Activated CD4-positive, alpha-beta T cell treated with anti-CD3 and anti-CD28 coated beads for 36 hours (primary cell): ENCODE measurements at regions not wholly inside any gene's neighbourhood (a gene's known extent, or its start where the extent isn't known, plus 50 kb on each side); places are given as distances from the start of the nearest gene placed in this dataset.
A peak's percentile ranks its signal among the peaks of the same experiment; 100 is the strongest.
"Not testable (repeated sequence)": the region's sequence is repeated elsewhere in the genome, so short reads cannot be mapped to it uniquely, and the experiment has no call there.

Source experiments
- ATAC-seq: fragments of 200-7000 bp; cut with Tn5 transposase; one replicate; pipeline ENCODE4 v1.10.0; 2021; ENCODE audit warnings: mild to moderate bottlenecking, moderate library complexity
- CTCF ChIA-PET: fragments of 350-600 bp; sonication (Branson Sonifier 250); formaldehyde crosslinking; loops from one replicate; lab custom pipeline; 2021; ENCODE audit warnings: antibody characterized with exemption; lab: Charles Lee
- POLR2A ChIA-PET: fragments of 350-600 bp; sonication (Branson Sonifier 250); formaldehyde crosslinking; loops from one replicate; lab custom pipeline; 2021; ENCODE audit warnings: antibody characterized with exemption, inconsistent platforms; lab: Charles Lee
- DNase-seq: peaks from one replicate; pipeline ENCODE4 v3.0.0-alpha.2; 2020
- H3K27ac Mint-ChIP-seq: one replicate; pipeline ENCODE4 v1.8.0; 2021; ENCODE audit warnings: mixed read lengths
- H3K27me3 Mint-ChIP-seq: one replicate; pipeline ENCODE4 v1.8.0; 2021; ENCODE audit warnings: mixed read lengths
- H3K36me3 Mint-ChIP-seq: one replicate; pipeline ENCODE4 v1.8.0; 2021; ENCODE audit warnings: low read depth, mixed read lengths
- H3K4me1 Mint-ChIP-seq: one replicate; pipeline ENCODE4 v1.8.0; 2021; ENCODE audit warnings: mixed read lengths
- H3K4me3 Mint-ChIP-seq: one replicate; pipeline ENCODE4 v1.8.0; 2021; ENCODE audit warnings: mild to moderate bottlenecking, moderate library complexity, mixed read lengths
- H3K9me3 Mint-ChIP-seq: one replicate; pipeline ENCODE4 v1.8.0; 2021; ENCODE audit warnings: low read depth, mixed read lengths
- intact Hi-C, 2 experiments: fragments of 100-400 bp; cut with DNase I in 1 of 2; cut with micrococcal nuclease in 1 of 2; formaldehyde crosslinking; loops; one replicate each; pipeline versions ENCODE4 v1.14.2 to v1.15.1; 2022 to 2024; cut with DNase I, micrococcal nuclease

DNA sequence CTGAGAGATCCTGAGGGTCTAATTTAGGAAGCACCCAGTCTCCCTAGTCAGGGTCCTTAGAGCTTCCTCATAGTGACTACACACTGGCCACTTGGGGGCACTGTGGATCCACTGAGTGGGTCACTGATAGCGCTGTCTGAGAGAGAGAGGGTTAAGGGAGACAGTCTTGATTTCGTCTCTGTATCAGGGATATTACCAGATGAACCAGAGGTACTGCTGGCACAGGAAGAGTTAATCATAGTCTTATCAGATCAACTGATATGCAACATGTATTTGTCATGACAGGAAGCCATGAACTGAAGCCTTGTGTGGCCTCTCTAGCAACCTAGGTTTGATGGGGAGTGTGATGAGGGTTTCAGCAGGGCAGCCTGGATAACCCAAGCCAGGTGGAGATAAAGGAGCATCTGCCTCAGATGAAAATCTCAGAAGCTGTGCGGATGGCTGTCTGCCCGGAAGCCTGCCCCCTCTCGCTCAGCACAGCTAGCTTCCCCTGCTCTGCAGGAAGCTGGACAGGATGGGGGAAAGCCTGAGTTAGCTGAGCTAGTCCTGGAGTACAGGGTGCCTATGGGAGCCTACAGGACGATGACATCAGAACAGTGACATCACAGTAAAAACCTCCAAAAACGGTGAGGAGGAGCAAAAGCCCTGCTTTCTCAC, 214.0 kb upstream of the PRSS1 start:
- peak; percentile 90 for DNase-seq
- Mint-ChIP-seq H3K27me3 (no peaks in the 10 kb centered on the region), H3K4me3 (peak overlapping the region; percentile 63), H3K9me3 (no peaks in the 10 kb centered on the region), H3K4me1 (peaks cover 30% of the 10 kb centered on the region), H3K36me3 (no peaks in the 10 kb centered on the region), H3K27ac (peak overlapping the region; percentile 77)
- CTCF ChIA-PET: interaction anchor here (0.5 to 4.1 kb wide), 35 partner anchors 10 to 680 kb away, joined by 3 to 33 read pairs (median 5); no protein-coding TSS in a partner anchor
- POLR2A ChIA-PET: interaction anchor here (0.5 to 2.0 kb wide), 4 partner anchors 102 to 274 kb away, joined by 3 to 11 read pairs (median 4); no protein-coding TSS in a partner anchor
- peak; percentile 87 for ATAC-seq
- intact Hi-C loops: loop anchor here (1.0 to 10.0 kb wide), 11 partner anchors 47 to 680 kb away; no protein-coding TSS in a partner anchor

DNA sequence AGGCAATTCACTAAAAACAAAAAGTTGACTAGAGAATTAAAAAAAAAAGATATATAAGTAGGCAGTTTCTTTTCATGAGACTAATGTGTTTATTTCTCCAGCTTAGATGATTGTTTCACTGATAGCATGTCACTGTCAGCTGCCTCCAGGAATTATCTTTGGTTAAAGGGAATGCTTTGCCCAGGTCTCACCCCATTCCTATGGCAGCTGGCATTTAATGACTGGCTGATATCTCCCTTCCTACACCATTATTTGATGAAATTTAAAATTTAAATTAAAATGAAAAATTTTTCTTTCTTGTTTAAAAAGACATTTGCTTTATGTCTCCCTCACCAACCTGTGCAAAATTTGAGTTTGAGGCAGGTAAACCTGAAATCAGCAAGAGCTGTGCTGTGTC, 214.5 kb upstream of the PRSS1 start:
- intact Hi-C loops: loop anchor here (1.0 to 10.0 kb wide), 11 partner anchors 48 to 680 kb away; no protein-coding TSS in a partner anchor
- POLR2A ChIA-PET: interaction anchor here (0.5 to 2.0 kb wide), 3 partner anchors 249 to 274 kb away, joined by 3 to 11 read pairs (median 5); no protein-coding TSS in a partner anchor
- Mint-ChIP-seq H3K27me3 (no peaks in the 10 kb centered on the region), H3K9me3 (no peaks in the 10 kb centered on the region), H3K27ac (peak overlapping the region; percentile 77), H3K36me3 (no peaks in the 10 kb centered on the region), H3K4me1 (peaks cover 24% of the 10 kb centered on the region), H3K4me3 (no peak overlapping the region)
- no peak for ATAC-seq
- CTCF ChIA-PET: interaction anchor here (0.5 to 4.1 kb wide), 32 partner anchors 10 to 680 kb away, joined by 3 to 33 read pairs (median 5); no protein-coding TSS in a partner anchor
- no peak for DNase-seq

DNA sequence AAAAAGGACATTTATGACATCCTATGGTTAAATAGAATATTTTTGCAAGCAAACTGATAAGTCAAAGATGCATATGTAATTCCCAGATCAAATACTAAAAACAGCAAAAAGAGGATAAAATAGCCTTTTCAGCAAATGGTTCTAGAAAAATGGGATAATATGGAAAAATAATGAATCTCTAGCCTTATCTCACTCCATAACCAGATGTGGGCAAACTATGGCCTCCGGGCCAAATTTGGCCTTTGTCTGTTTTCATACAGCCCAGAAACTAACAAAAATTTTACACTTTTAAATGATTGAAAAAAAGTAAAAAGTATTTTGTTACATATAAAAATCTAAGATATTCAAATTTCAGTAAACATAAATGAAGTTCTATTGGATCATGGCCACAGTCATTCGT, 215.4 kb upstream of the PRSS1 start:
- ChIA-PET POLR2A (no interaction called here), CTCF (interaction anchor here (1.1 to 4.1 kb wide), 7 partner anchors 9 to 681 kb away, joined by 3 to 24 read pairs (median 7); no protein-coding TSS in a partner anchor)
- peaks cover 16% of the 10 kb centered on the region for H3K4me1 Mint-ChIP-seq
- no peaks in the 10 kb centered on the region for H3K36me3 Mint-ChIP-seq
- no peak for ATAC-seq
- no peak overlapping the region for H3K27ac Mint-ChIP-seq
- no peaks in the 10 kb centered on the region for H3K9me3 Mint-ChIP-seq
- intact Hi-C loops: loop anchor here (1.0 to 10.0 kb wide), 3 partner anchors 249 to 681 kb away; no protein-coding TSS in a partner anchor
- no peak for DNase-seq
- H3K4me3 Mint-ChIP-seq: no peak overlapping the region
- H3K27me3 Mint-ChIP-seq: no peaks in the 10 kb centered on the region

DNA sequence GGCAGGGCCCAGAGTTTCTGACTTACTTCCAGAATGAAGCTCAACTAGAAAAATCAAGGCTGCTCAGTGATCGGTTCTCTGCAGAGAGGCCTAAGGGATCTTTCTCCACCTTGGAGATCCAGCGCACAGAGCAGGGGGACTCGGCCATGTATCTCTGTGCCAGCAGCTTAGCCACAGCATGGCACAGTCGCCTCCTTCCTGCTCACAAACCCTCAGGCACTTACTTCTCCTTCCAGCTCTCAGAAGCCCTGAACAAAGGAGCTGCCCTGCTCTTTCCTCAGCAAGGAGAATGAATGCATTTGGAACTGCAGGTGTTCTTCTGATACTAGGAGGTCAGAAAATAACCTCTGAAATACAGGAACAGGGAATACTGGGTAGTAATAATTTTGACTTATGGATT, 219.7 kb upstream of the PRSS1 start:
- Mint-ChIP-seq H3K36me3 (no peaks in the 10 kb centered on the region), H3K4me1 (no peaks in the 10 kb centered on the region), H3K27ac (no peak overlapping the region), H3K9me3 (no peaks in the 10 kb centered on the region), H3K4me3 (peak overlapping the region; percentile 38), H3K27me3 (no peaks in the 10 kb centered on the region)
- ChIA-PET POLR2A (no interaction called here), CTCF (interaction anchor here (1.3 kb wide), 1 partner anchor 74 kb away, joined by 4 read pairs; no protein-coding TSS in a partner anchor)
- DNase-seq (no peak), ATAC-seq (no peak)
- intact Hi-C loops: no loop called here

DNA sequence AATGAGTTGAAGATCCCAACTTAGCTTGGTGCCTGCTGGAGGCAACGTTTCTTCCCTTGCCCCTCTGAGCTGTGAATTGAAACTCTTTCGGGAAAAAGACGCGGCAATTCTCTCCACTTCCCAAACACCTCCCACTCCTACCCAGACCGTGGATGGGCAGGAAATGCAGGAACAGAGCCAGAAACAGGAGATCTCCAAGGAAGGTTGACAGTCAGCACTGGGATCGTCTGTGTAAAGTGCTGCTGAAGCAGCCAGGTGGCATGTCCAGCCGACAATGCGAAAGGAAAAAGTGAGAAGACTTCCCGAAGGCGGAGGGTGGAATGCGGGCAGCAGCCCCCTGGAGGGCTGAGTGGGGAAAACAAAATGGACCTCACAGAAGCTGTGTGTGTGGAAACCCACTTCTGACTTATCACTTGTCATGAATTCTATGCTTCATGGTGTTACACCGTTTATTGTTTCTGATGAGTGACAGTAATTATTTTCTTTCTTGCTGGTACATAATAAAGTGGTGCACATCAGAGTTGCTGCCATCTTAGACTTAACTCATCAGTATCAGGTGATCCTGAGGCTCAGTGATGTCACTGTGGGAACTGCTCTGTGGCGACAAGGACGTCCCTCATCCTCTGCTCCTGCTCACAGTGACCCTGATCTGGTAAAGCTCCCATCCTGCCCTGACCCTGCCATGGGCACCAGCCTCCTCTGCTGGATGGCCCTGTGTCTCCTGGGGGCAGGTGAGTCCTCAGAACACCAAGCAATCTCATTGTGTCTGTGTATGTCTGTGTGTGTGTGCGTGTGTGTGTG, 220.5 kb upstream of the PRSS1 start:
- no peaks in the 10 kb centered on the region for H3K27me3 Mint-ChIP-seq
- no peak overlapping the region for H3K27ac Mint-ChIP-seq
- intact Hi-C loops: no loop called here
- H3K9me3 Mint-ChIP-seq: no peaks in the 10 kb centered on the region
- CTCF ChIA-PET: interaction anchor here (0.6 kb wide), 1 partner anchor 101 kb away, joined by 3 read pairs; no protein-coding TSS in a partner anchor
- H3K4me1 Mint-ChIP-seq: no peaks in the 10 kb centered on the region
- H3K4me3 Mint-ChIP-seq: peak overlapping the region; percentile 38
- ATAC-seq (no peak), DNase-seq (no peak)
- H3K36me3 Mint-ChIP-seq: no peaks in the 10 kb centered on the region
- POLR2A ChIA-PET: no interaction called here

DNA sequence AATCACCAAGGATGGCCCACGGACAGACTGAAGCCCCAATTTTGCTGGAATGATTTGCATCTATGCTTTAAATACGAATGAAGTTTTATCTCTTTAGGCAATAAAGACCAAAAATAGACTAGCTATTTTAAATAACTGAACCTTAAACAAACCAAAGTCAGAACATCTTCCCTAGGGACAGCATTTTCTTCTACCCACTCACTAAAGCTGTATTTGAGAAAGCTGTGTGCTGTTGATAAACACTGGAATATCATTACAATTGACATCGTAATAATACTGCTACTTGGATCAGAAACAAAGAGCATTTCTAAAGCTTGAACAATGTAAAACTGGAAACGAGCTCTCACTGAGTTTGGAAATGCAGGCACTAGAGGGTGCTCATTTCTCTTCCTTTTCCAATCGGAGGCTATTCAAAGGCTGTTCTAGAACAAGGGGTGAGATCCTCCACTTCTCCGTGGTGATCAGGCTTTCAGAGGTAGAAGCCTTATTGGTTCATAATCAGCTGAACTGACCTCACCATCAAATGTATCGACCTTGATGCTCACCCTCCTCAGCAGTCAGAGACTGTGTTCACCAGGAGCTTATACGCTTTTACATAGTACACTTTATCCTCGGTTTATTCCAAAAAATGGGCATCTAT, 225.3 kb upstream of the PRSS1 start:
- H3K4me1 Mint-ChIP-seq: peaks cover 16% of the 10 kb centered on the region
- no peak overlapping the region for H3K4me3 Mint-ChIP-seq
- no peaks in the 10 kb centered on the region for H3K36me3 Mint-ChIP-seq
- no peaks in the 10 kb centered on the region for H3K9me3 Mint-ChIP-seq
- H3K27ac Mint-ChIP-seq: no peak overlapping the region
- ChIA-PET CTCF (interaction anchor here (0.8 to 3.7 kb wide), 10 partner anchors 8 to 691 kb away, joined by 3 to 24 read pairs (median 6); no protein-coding TSS in a partner anchor), POLR2A (no interaction called here)
- intact Hi-C loops: no loop called here
- H3K27me3 Mint-ChIP-seq: no peaks in the 10 kb centered on the region
- ATAC-seq: no peak
- no peak for DNase-seq

DNA sequence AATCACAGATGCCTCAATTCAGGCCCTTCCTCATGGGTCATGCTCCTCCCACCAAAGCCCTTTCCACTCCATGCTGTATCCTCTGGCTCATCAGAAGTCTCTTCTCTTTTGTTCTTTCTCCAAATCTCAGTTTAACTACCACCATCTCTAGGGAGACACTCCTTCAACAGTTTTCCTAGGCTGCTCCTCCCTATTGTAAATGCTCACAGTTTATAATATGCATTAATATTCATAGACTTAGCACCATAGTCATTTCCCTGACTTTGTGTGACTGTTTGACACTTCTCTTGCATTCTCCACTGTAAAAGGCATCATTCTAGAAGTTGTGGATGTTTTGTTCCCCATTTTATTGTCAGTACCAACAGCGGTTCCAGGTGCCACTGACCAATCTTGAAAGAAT, 226.5 kb upstream of the PRSS1 start:
- DNase-seq (no peak), ATAC-seq (no peak)
- Mint-ChIP-seq H3K27ac (no peak overlapping the region), H3K4me3 (no peak overlapping the region), H3K4me1 (peaks cover 20% of the 10 kb centered on the region), H3K36me3 (no peaks in the 10 kb centered on the region), H3K9me3 (no peaks in the 10 kb centered on the region), H3K27me3 (no peaks in the 10 kb centered on the region)
- POLR2A ChIA-PET: no interaction called here
- intact Hi-C loops: no loop called here
- CTCF ChIA-PET: interaction anchor here (1.3 to 3.0 kb wide), 3 partner anchors 12 to 59 kb away, joined by 5 to 10 read pairs (median 8); no protein-coding TSS in a partner anchor

DNA sequence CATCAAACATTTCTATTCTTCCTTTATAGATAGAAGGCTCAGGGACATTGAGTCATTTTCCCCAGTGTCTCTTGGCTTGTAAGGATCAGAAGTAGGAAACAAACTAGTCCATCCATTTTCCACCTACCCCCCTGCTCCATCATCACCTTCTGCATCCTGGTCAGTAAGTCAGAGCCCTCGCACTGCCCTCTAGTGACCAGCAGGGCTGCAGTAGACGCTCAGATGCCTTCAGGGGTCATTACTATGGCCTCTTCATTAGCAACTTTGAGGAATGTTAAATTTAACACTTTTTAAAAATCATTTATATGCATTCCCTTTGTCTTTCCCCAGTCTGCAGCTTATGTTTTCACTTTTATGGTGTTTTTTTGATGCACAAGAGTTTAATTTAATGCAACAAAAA, 228.4 kb upstream of the PRSS1 start:
- CTCF ChIA-PET: interaction anchor here (0.8 to 3.0 kb wide), 7 partner anchors 10 to 60 kb away, joined by 3 to 10 read pairs (median 4); no protein-coding TSS in a partner anchor
- ATAC-seq: peak; percentile 15
- H3K9me3 Mint-ChIP-seq, intact Hi-C loops, H3K4me3 Mint-ChIP-seq, H3K36me3 Mint-ChIP-seq, POLR2A ChIA-PET, H3K27ac Mint-ChIP-seq, DNase-seq, H3K27me3 Mint-ChIP-seq: not testable (repeated sequence)
- H3K4me1 Mint-ChIP-seq: peaks cover 26% of the 10 kb centered on the region

DNA sequence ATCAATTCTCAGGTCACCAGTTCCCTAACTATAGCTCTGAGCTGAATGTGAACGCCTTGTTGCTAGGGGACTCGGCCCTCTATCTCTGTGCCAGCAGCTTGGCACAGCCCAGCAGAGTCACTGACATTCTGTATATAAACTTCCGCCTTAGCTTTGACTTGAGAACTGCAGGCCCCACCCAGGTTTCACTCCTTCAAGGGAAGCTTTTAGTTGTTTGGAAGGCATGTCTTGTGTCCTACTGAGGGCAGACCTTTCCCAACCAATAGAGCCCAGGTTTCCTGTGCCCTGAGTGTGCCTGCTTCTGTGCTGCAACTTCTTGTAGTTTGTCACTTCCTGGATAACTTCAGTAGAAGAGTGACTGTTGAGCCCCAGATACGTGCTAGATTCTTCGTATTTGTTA, 228.8 kb upstream of the PRSS1 start:
- H3K27ac Mint-ChIP-seq: peak overlapping the region; percentile 87
- POLR2A ChIA-PET, H3K27me3 Mint-ChIP-seq, H3K36me3 Mint-ChIP-seq, H3K4me3 Mint-ChIP-seq, intact Hi-C loops, H3K9me3 Mint-ChIP-seq: not testable (repeated sequence)
- peak; percentile 26 for DNase-seq
- peaks cover 30% of the 10 kb centered on the region for H3K4me1 Mint-ChIP-seq
- CTCF ChIA-PET: interaction anchor here (1.1 to 3.0 kb wide), 5 partner anchors 9 to 60 kb away, joined by 3 to 10 read pairs (median 5); no protein-coding TSS in a partner anchor
- peak; percentile 63 for ATAC-seq

DNA sequence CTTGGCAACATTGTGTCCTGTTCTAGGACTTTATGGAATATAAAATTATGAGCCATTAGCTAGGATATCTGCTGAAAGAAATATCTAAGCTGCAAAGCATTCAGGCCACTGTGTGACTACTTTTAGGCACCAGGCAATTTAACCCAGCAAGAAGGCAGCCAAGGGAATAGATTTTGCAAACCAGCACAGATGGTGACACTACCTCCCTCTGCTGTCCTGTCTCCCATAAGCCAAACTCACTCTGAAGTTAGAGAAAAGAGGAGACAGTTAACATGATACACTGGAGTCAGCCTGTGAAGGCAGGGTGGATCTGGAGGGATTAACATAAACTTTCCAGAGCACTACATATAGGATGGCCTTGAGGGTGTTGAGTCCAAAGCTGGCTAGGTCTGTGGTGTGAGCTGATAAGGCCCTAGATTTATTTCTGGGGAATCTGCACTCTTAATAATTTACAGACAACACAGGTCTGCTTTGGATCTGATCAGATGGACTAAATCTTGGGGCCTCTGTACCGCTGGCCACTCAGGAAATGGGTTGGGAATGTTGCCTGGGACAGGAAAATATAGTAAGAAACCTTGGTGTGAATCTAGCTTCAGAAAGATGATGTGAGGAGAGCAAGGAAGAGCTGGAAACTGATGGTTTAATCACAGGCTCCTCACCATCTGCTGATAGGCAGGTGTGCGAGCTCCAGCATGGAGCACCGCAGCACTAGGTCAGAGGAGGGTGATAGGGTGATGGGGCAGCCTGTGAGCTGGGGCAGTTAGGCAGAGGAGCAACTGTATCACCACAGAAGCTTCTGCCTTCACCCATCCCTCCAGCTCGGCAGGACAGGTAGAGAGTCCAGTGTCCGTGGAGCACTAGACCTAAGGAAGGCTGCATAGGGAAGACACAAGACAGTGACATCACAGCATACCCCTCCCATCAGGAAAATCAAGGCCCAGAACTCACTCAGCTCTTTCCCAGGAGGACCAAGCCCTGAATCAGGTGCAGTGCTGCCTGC, 229.9 kb upstream of the PRSS1 start:
- no peaks in the 10 kb centered on the region for H3K36me3 Mint-ChIP-seq
- H3K27me3 Mint-ChIP-seq: no peaks in the 10 kb centered on the region
- ChIA-PET CTCF (interaction anchor here (0.5 to 2.0 kb wide), 11 partner anchors 16 to 293 kb away, joined by 3 to 9 read pairs (median 4); no protein-coding TSS in a partner anchor), POLR2A (interaction anchor here (1.1 kb wide), 1 partner anchor 280 kb away, joined by 3 read pairs; no protein-coding TSS in a partner anchor)
- intact Hi-C loops: no loop called here
- peak overlapping the region; percentile 1 for H3K4me3 Mint-ChIP-seq
- DNase-seq (no peak), ATAC-seq (no peak)
- H3K9me3 Mint-ChIP-seq: no peaks in the 10 kb centered on the region
- peaks cover 32% of the 10 kb centered on the region for H3K4me1 Mint-ChIP-seq
- peak overlapping the region; percentile 22 for H3K27ac Mint-ChIP-seq
